Glomerular visceral epithelial cell (primary cell): ENCODE measurements at regions not wholly inside any gene's neighbourhood (a gene's known extent, or its start where the extent isn't known, plus 50 kb on each side); places are given as distances from the start of the nearest gene placed in this dataset.
A peak's percentile ranks its signal among the peaks of the same experiment; 100 is the strongest.

Experiments used
- DNase-seq: peaks from one replicate; pipeline ENCODE4 v3.0.0-alpha.2; 2016; ENCODE audit errors: extremely low spot score

DNA sequence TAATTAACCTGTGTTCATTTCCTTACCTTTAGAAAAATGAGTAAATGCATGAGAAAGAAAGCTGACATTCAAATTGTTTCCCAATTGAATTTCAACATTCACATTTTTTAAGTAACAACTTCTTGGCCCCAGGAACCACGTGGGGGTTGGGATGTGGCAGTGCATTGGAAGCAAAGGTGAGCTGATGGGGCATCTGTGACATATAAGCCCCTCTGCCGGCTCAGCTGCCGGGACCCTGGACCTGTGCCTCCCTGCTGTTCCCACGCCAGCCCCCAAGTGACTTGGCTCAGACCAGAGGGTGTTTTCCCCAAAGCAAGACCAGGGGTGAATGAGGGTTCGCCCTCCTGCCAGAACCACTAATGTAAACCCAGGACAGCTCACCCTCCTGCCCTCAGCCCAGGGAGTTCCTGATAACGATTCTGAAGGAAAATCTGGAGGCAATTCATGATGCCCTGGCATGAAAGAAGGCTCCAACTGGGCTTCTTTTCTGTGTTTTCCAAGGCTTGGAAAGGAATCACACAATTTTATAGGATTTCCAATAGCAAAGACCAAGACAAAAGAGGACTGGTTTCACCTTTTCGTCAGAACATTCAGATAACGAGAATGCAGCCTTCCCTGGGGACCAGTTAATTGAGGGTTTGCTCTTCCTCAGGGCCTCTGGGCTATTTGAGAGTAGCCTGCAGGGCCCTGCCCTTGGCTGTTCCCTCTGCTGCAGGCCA is 193.2 kb upstream of the TWIST2 start:
- no peak for DNase-seq

GRCh38 chr2:238655198-238655860 is 192.6 kb upstream of the TWIST2 start:
- no peak for DNase-seq

DNA sequence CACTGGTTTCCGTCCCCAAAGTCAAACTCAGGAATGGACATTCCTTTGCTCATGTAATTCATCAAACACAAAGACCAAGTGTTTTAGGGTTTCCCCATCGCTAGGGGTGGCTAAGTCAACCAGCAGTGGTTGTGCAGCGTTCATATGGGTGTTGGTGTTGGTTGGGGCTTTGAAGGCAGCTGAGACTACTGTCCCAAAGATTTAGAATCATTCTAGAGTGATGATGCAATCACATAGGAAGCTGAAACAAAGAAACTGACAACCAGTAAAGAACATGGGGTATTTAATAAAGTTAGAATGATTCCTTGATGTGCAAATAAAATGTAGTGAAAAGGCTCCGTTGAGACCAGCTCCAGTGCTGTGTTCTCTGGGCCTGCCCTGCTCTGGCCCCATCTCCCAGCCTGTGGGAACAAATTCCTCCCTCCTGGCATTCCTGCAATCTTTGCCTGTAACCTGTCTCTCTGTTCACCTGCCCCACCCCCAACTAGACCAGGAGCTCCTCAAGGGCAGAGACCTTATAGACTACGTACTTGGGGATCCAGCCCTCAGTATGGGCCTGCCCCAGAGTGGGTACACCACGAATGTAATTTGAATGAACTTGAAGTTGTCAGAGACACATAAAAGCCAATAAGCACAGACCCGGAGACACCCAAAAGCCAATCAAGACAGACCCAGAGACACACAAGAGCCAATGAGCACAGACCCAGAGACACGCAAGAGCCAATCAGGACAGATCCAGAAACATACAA is 191.7 kb upstream of the TWIST2 start:
- DNase-seq: no peak

DNA sequence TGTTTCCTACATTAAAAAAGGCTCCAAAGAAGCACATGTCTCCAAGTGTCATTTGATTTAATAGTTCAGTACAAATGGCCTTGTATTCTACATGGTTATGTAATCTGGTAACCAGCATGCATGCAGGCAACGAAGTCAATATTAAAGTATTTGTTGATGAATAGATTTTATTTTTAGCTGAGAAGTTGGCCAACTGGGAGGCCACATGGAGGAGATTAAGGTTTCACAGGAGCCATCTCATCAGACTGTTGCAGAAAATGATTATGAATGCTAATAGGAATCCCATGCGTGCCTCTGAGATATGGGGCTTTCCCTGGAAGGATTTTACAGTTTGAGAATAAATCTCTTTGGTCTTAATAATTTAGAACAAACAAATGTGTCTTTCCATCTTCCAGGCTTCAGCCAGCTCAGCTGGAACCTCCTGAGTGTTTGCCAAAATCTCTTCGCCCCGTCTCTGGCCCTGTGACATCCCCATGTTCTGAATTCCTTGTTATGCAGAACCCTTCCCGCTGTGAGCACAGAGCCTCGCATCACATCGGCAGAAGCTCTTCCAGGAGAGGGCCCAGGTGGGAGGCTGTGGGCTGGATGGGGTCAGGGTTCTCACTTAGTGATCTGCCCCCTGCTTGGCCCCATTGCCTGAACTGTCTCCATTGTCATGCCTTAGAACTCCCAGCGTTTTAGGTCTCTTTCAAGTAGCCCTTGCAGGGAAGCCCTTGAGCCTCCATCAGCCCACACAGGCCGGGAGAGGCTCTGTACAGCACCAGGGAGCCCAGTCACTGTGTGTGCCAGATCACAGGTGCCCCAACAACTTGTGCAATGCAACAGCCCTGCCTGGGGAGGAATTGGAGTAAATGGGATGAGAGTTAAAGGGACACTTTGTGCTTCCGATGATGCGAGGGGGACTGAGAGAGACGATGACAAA is 190.5 kb upstream of the TWIST2 start:
- DNase-seq: no peak

GRCh38 chr2:238658054-238658407 is 189.9 kb upstream of the TWIST2 start:
- no peak for DNase-seq

- DNase-seq: no peak
These were observed 189.1 kb upstream of the TWIST2 start for GRCh38 chr2:238658820-238659219.

DNA sequence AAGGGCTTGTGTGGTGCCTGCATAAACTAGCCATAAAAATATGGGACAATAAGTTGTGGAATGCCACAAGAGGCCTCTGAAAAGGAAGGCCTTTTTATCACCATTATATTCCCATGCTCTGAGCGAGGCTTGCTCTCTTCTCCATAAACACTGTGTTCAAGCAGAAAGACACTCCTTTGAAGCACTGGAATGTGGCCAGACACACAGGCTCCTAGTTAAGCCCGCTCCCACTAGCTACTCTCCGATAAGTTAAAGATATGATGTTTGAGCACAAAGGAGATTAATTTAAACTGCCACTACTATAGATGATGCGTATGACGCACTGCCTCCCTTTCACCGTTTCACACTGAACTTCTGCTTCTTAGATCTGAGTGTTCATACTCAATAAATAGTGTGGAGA is 188.7 kb upstream of the TWIST2 start:
- DNase-seq: no peak

DNA sequence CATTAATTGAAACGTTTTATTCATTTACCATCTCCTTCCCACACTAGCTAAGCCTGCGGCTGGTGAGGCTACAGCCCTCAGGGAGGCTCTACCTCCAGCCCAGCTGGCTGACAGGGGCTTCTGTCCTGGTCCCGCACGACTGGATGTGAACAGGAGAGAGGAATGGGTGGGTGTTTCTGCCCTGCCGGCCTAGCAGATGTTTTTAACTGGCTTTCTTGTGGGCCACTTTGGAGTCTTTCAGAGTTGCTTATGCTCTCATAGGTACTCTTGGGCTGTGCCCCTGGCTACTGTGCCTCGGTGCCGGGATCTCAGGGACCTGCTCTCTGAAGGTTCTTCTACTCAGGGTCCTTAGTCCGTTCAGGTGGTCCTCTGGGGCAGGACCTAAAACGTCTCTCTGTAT is 184.3 kb upstream of the TWIST2 start:
- no peak for DNase-seq

DNA sequence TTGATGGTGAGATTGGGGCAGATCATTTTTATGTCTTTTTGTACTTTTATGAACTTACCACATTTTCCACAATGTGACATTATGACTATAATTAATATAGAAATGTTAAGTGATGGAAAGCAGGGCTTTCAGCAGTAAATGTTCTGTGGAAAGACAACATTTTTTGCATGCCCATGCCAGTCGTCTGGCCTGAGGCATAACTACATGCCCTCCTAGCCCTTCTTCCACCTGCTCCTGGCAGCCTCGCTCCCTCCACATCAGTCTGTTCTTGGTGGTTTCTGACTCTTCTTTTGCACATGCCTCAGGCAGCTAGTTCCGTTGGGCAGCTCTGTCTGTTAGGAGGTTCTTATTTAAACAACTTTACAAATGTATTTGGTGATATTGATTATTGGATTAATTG is 182.0 kb upstream of the TWIST2 start:
- no peak for DNase-seq

- no peak for DNase-seq
These were observed 181.3 kb upstream of the TWIST2 start for GRCh38 chr2:238666543-238666942.

- DNase-seq: no peak
These were observed 180.9 kb upstream of the TWIST2 start for GRCh38 chr2:238667008-238667407.

- DNase-seq: no peak
These were observed 180.2 kb upstream of the TWIST2 start for GRCh38 chr2:238667639-238668038.

DNA sequence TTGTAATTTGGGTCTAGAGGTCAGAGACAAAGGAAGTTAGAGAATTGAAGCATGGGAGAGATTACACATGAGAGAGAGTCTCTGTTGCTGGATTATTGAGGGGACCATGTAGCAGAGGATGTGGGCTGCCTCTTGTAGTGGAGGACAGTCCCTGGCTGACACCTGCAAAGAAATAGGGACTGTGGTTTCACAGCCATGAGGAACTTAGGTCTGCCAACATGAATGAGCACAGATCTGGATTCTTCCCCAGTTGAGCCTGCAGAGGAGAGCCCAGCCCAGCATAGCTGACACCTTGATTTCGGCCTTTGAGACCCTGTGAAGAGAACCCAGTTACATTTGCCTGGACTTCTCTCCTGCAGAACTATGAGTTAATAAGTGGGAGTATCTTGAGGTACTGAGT is 179.5 kb upstream of the TWIST2 start:
- DNase-seq: no peak

DNA sequence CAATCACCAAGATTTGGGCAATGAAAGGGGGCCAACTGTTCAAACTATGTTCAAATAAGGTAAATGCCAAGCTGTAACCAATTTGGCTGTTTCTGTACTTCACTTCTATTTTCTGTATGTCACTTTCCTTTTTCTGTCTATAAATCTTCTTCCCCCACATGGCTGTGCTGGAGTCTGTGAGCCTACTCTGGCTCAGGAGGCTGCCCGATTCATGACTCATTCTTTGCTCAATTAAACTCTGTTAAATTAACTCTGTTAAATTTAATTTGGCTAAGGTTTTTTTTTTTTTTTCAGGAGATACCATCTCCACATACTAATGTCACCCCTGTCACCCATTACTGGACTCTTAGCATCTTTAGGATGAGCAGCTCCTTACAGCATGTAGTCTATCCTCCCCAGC is 178.8 kb upstream of the TWIST2 start:
- DNase-seq: no peak

- no peak for DNase-seq
These were observed 178.3 kb upstream of the TWIST2 start for GRCh38 chr2:238669581-238670080.

DNA sequence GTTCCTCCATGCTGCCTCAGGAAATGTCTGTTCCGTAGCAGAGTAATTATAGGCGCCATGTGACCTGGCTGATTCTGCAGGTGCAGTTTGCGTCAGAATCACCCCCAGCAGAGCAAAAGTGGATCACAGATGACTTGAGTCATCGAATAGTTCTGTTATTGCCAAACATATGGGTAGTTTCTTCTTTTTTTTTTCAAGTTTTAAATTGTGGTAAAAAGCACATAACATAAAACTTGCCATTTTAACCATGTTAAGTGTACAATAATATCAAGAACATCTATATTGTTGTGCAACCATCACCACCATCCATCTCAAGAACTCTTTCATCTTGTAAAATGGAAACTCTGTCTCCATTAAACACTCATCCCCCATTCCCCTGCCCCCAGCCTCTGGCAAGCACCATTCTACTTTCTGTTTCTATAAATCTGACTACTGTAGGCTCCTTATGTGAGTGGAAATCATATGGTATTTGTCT is 177.7 kb upstream of the TWIST2 start:
- no peak for DNase-seq

- no peak for DNase-seq
These were observed 165.3 kb upstream of the TWIST2 start for GRCh38 chr2:238682536-238682935.

DNA sequence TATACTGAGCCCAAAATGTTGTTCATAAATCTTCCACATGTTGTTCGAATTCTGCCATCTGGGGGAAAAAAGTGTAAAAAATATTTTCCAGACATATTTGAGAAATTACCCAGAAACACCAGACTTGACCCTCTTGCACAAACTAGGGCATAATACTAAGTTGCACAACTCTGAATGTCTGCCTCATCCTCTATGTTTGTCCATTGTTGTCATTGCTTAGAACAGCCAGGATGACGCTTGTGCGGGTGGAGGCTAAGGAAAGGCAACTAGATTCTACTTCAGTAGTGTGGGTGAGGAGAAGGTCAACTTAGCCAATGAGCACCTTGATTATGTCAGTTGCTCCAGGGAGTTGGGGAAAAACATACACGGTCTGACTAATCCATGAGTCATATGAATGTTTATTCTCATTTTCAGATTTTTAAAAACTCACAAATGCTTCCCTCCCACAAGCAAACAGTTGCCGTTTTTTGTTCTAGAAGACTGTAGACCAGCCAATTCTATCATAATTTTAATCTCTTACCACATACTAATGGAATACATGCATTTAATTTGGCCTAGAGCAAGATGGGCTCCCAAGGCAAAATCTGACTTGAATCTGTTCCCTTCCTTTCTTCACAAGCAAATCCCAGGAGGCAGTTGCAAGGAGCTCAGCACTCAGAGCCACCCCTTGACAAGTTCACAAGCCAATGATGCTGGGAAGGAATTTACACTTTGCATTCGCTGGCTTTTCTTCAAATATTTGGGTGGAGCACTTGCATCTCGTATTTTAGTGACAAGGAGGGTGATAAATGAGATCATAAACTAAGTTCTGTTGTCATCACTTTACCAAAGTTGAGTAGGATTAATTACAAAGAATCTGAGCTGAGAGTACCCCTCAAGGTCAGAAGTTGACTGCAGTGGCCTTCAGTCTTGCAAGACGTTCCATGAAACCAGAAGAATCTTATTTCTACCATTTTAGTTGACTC is 163.2 kb upstream of the TWIST2 start:
- peak; percentile 27 for DNase-seq

DNA sequence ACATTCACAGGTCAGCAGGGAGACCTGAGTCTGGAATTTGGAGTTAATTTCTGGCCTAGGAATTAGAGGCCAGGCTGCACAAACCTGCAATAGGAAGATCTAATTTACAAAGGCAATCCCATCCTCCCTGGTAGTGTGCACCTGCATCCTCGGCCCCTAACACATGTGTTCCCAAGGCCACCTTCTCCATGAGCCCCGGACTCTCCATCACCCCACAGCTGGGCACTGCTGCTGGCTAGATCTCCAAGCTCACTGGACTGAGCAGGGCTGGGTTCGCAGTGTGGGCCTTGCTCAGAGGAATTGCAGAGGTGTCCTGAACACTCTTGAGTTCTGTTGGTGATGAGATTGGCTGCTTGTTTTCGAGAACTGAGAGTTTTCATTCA is 162.6 kb upstream of the TWIST2 start:
- no peak for DNase-seq

- DNase-seq: no peak
These were observed 162.2 kb upstream of the TWIST2 start for GRCh38 chr2:238685713-238686112.

GRCh38 chr2:238686223-238686622 is 161.7 kb upstream of the TWIST2 start:
- DNase-seq: no peak
